Tibial artery (tissue), 4 donors: ENCODE measurements at regions not wholly inside any gene's neighbourhood (a gene's known extent, or its start where the extent isn't known, plus 50 kb on each side); places are given as distances from the start of the nearest gene placed in this dataset.

Experiments used
- DNase-seq, 2 donors: peaks; one replicate each; pipeline ENCODE4 v3.0.0-alpha.2; 2019
- H3K27ac ChIP-seq, 2 donors: fragments of 200-600 bp; sonication (generic) in 1 of 2; 1 replicate in 1 of 2; 2 replicates in 1 of 2; pipeline ENCODE4 v1.5.1; 2018 to 2019; ENCODE audit warnings: mild to moderate bottlenecking in 1 of 2
- H3K27me3 ChIP-seq, 2 donors: fragments of 200-600 bp; sonication (generic) in 1 of 2; one replicate each; pipeline versions ENCODE4 v1.5.1 to v1.6.0; 2016 to 2019
- H3K36me3 ChIP-seq, 3 donors: fragments of 200-600 bp; sonication (generic) in 2 of 3; one replicate each; pipeline ENCODE4 v1.5.1; 2016 to 2019; ENCODE audit warnings: mild to moderate bottlenecking in 2 of 3
- H3K4me1 ChIP-seq, 4 donors: fragments of 200-600 bp; sonication (generic) in 2 of 4; 1 replicate in 3 of 4; 2 replicates in 1 of 4; pipeline ENCODE4 v1.5.1; 2016 to 2019
- H3K4me3 ChIP-seq, 2 donors: fragments of 200-600 bp; sonication (generic) in 1 of 2; 1 replicate in 1 of 2; 2 replicates in 1 of 2; pipeline ENCODE4 v1.5.1; 2018 to 2019; ENCODE audit warnings: mild to moderate bottlenecking in 2 of 2
- H3K9me3 ChIP-seq, 3 donors: fragments of 200-600 bp; sonication (generic) in 1 of 3; one replicate each; pipeline ENCODE4 v1.5.1; 2016 to 2019
- CTCF ChIP-seq, 2 experiments: fragments of 200-600 bp in 1 of 2; fragments of 450-650 bp in 1 of 2; IDR thresholded peaks; one replicate each; pipeline ENCODE4 v1.5.1; 2017 to 2019; ENCODE audit warnings: antibody characterized with exemption in 2 of 2, mild to moderate bottlenecking in 1 of 2, moderate library complexity in 1 of 2
- intact Hi-C: fragments of 100-400 bp; cut with DNase I; formaldehyde crosslinking; loops from one replicate; pipeline ENCODE4 v1.15.0; 2023; ENCODE audit warnings: low total_unique reads

- Histone ChIP-seq H3K9me3 (no peaks in the 10 kb centered on the region), H3K4me1 (no peaks in the 10 kb centered on the region), H3K36me3 (no peaks in the 10 kb centered on the region), H3K4me3 (no peak overlapping the region), H3K27me3 (no peaks in the 10 kb centered on the region), H3K27ac (no peak overlapping the region)
- intact Hi-C loops: no loop called here
- no peak for DNase-seq
- TF ChIP-seq CTCF (IDR thresholded peaks at IDR 0.05): no peak
Observed at GRCh38 chr5:42277293-42277692, 145.9 kb upstream of the GHR start.

GRCh38 chr5:42284584-42284983, 138.7 kb upstream of the GHR start:
- H3K27me3 ChIP-seq: no peaks in the 10 kb centered on the region
- no peak for TF ChIP-seq CTCF (IDR thresholded peaks at IDR 0.05)
- H3K4me3 ChIP-seq: no peak overlapping the region
- intact Hi-C loops: no loop called here
- no peaks in the 10 kb centered on the region for H3K36me3 ChIP-seq
- H3K4me1 ChIP-seq: no peaks in the 10 kb centered on the region
- no peak for DNase-seq
- no peak overlapping the region for H3K27ac ChIP-seq
- H3K9me3 ChIP-seq: no peaks in the 10 kb centered on the region

DNA sequence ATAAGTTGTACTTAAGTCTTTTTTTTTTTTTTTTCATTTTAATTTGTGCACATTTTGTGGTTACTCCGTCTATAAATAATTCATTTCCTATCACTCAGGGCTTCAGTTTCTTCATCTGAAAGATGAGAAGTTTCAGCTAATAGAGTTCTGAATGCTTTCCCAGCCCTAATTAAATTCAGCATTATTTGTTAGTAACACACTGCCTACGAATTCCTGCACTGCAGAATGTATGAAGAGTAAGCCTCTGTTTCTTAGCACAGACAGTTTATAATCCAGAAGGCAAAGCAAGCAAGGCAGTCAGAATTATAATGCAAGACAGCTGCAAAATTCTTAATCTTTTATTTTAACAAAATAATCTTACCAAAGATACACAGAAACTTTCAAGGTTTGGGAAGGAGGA, 138.0 kb upstream of the GHR start:
- no peak overlapping the region for H3K27ac ChIP-seq
- H3K4me3 ChIP-seq: no peak overlapping the region
- no peaks in the 10 kb centered on the region for H3K9me3 ChIP-seq
- no peaks in the 10 kb centered on the region for H3K27me3 ChIP-seq
- intact Hi-C loops: no loop called here
- no peaks in the 10 kb centered on the region for H3K36me3 ChIP-seq
- no peak for TF ChIP-seq CTCF (IDR thresholded peaks at IDR 0.05)
- H3K4me1 ChIP-seq: no peaks in the 10 kb centered on the region
- DNase-seq: no peak

DNA sequence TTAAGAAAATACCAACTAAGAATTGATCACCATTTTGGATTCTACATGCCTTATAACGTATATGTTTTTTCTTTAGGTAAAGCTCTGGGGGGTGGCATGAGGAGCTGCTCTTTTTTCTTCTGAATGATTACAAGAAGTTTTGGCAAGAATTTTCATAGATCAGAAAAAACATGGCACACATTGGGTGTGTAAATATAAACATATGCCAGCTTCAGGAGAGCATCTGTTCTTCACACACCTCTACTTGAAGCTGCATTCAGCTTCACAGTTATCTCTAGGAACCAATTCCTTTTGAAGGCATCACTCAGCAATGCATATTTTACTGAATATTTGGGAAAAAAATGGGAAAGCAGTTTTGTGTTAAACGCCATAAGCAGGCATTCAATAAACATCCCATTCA, 122.7 kb upstream of the GHR start:
- no peak for TF ChIP-seq CTCF (IDR thresholded peaks at IDR 0.05)
- no peak for DNase-seq
- intact Hi-C loops: no loop called here
- H3K4me3 ChIP-seq: no peak overlapping the region
- no peaks in the 10 kb centered on the region for H3K9me3 ChIP-seq
- no peaks in the 10 kb centered on the region for H3K36me3 ChIP-seq
- H3K27ac ChIP-seq: no peak overlapping the region
- no peaks in the 10 kb centered on the region for H3K4me1 ChIP-seq
- H3K27me3 ChIP-seq: no peaks in the 10 kb centered on the region

DNA sequence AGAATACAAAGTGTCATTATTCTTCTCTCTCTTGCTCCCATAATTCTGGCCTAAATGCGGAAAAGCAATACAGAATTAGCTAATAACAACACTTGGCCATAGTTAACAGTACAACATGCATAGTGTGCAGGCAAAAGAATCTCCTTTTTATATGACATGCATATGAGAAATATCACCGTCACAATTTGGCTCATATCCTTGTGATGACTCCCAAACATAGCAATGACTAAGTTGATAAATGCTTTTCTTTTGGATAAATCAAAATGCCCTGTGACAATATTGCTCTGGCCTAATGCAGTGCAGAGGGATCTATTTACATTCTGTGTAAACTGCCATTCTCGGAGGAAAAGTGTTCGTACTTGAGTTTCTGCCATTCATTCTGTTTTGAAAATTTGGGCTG, 121.9 kb upstream of the GHR start:
- H3K4me1 ChIP-seq: no peaks in the 10 kb centered on the region
- H3K4me3 ChIP-seq: no peak overlapping the region
- H3K27ac ChIP-seq: no peak overlapping the region
- intact Hi-C loops: no loop called here
- no peak for DNase-seq
- no peaks in the 10 kb centered on the region for H3K27me3 ChIP-seq
- no peak for TF ChIP-seq CTCF (IDR thresholded peaks at IDR 0.05)
- H3K36me3 ChIP-seq: no peaks in the 10 kb centered on the region
- no peaks in the 10 kb centered on the region for H3K9me3 ChIP-seq

GRCh38 chr5:42302186-42302585, 121.1 kb upstream of the GHR start:
- intact Hi-C loops: no loop called here
- no peak for DNase-seq
- H3K9me3 ChIP-seq: no peaks in the 10 kb centered on the region
- no peaks in the 10 kb centered on the region for H3K4me1 ChIP-seq
- H3K4me3 ChIP-seq: no peak overlapping the region
- no peak overlapping the region for H3K27ac ChIP-seq
- H3K36me3 ChIP-seq: no peaks in the 10 kb centered on the region
- H3K27me3 ChIP-seq: no peaks in the 10 kb centered on the region
- TF ChIP-seq CTCF (IDR thresholded peaks at IDR 0.05): no peak
